GM18868 (cell line): ENCODE measurements at regions not wholly inside any gene's neighbourhood (a gene's known extent, or its start where the extent isn't known, plus 50 kb on each side); places are given as distances from the start of the nearest gene placed in this dataset.

Experiments used
- ATAC-seq: cut with Tn5 transposase; IDR thresholded peaks from one replicate; pipeline ENCODE4 v1.9.1; 2021; ENCODE audit warnings: mild to moderate bottlenecking, moderate library complexity; ENCODE audit not compliant: unreplicated experiment

DNA sequence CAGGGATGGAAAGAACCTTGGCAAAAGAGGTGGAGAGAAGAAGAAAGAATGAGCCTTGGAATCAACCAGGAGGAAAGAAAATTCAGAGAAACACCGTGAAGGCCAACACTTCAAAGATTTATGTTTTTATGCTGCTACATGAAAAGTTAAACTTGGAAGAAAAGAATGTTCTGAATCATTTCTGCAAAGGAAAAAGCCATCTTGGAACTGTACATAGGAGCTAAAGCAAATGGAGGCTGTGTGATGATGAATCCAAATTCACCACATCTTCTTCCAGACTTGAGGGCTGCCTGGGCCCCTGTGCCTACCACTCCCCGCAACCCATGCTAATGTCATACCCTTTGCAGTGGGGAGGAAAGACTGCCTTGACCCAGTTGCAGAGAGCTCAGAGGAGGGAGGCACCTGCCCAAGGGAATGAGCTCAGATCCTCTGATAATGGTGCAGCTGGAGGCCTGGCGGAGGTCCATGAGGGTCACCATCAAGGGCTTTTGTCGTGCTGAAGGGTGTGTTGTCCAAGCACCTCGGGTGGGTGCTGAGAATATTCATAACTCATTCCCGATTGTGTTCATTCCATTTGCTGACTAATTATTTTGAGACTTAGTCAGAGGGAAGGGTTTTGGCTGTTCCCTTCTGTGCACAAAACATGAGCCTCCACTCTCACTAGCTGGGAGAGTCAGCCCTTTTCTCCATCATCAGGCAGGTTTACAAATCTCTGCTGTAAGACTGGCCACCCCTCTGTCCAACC, 245.8 kb upstream of the JAG1 start:
- ATAC-seq = no peak

GRCh38 chr20:10920396-10920795, 246.6 kb upstream of the JAG1 start:
- no peak for ATAC-seq

DNA sequence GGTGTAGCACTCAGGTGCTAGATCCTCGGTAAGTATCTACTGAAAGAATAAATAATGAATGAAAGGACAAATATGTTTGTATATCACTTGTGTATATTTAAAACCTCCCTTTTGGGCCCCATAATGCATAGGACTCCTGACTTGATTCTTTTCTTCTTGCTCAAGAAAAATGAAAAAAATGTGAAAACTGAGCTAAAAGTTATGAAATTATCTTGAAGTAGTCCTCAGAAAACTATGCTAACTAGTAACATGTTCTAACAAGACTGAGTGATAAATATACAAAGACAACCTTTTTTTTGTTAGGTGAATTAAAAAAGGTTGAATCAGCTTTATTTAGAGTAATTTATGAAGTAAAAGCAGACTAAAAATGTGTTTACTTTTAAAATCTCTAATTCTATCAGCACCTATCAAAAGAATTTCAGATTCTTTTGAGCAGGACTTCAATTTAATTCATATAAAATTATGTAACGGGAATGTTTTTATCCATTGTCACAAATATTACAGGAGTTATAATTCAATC, 247.8 kb upstream of the JAG1 start:
- no peak for ATAC-seq

GRCh38 chr20:10922506-10922905, 248.7 kb upstream of the JAG1 start:
- ATAC-seq = no peak

DNA sequence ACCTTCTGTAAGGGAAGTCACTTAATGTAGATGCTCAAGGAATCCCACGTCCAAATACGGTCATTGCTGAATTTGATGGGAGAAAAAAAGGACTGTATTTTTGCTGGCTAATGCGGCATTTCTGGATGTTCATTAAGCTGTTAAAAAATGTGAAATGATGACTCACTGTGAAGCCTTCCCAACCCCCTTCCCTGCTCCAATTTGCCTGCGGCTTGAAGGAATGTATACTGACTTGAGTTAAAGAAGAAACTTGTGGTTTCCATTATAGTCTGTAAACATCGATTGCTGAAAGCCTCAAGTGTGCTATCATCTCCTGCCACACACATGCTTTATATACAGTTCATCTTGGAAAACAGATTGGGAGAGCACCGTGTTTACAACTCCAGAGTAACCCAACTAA, 249.1 kb upstream of the JAG1 start:
- ATAC-seq = no peak

DNA sequence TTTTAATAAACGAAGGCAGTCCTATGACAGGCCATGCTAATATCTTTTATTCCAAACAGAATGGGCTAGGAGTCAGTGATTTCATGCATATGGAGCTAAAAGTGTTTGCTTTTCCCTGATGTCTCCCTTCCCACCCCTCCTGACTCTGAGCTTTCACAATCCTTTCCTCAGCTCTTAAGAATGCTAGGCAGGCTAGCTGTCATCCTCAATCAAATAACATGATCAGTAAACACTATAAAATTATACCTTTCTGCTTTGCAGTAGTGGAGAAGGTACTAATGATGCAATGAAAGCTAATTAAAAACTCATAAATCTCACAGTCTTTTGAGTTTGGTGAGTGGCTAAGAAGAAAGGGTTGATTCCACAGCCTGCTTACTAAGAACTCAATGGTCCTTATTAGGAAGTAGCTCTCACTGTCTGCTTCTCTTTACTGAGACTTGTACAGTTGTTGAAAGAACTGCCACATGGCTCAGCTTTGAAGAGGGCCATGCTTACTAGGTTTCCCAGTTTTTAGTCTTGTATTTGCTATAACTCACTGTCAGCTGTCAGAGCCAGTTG, 250.9 kb upstream of the JAG1 start:
- no peak for ATAC-seq

GRCh38 chr20:10925767-10926166, 252.0 kb upstream of the JAG1 start:
- no peak for ATAC-seq

- ATAC-seq = no peak
These were observed 253.3 kb upstream of the JAG1 start for GRCh38 chr20:10927011-10927583.

DNA sequence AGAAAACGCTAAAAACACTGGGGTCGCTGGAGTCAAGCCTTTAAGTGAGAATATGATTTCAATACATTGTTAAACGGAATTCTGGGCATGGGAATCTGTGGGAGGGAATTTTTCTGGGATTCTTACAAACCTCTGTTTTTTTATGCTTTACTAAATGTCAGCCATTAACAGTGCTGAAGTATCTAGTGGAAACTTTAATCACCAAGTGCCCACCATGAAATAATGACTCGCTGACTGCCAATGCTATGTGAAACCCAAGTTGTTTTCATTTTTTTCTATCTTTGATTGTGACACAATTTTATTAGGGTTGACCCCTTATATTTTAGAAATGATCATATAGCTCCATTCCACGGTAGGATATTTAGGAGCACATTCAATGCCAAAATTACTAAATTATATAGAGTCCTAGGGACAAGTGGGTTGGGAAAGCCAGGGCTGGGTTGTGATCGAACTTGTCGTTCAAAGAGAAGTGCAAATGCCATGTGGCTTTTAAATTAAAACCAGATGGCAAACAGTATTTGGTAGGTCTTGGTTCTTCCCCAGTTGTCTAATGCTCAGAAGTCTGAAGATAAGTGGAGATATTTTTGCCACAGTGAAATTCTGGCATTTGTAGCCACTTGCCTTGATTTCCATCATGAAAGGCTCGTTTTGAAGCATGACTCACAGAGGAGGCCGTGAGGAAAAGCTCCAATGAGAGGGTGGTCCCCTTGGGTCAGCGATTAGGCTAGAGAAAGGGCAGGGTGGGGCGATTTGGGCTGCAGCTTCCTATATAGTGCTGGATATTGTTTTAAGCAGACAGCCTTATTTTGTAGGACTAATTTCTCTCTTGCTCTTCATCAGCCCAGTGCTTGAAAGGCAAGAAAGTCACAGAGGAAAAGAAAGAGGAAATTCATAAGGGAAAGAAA, 254.4 kb upstream of the JAG1 start:
- ATAC-seq = no peak

- ATAC-seq = no peak
These were observed 255.1 kb upstream of the JAG1 start for GRCh38 chr20:10928841-10929421.

- ATAC-seq = no peak
These were observed 262.0 kb upstream of the JAG1 start for GRCh38 chr20:10935658-10936402.

DNA sequence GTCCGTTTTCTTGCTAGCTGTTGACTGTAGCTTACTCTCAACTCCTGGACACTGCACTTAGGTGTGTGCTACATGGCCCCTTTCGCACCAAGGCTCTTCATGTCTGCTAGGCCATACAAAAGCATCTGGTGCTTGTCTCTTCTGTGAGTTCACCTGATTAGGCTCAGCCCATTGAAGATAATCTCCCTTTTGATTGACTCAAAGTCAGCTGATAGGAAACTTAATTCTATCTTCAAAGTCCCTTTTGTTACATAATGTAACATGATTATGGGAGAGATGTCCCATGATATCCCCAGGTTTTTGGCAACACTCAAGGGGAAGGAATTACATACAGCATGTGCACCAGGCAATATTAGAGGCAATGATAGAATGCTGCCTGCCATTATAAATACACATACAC, 263.0 kb upstream of the JAG1 start:
- no peak for ATAC-seq

DNA sequence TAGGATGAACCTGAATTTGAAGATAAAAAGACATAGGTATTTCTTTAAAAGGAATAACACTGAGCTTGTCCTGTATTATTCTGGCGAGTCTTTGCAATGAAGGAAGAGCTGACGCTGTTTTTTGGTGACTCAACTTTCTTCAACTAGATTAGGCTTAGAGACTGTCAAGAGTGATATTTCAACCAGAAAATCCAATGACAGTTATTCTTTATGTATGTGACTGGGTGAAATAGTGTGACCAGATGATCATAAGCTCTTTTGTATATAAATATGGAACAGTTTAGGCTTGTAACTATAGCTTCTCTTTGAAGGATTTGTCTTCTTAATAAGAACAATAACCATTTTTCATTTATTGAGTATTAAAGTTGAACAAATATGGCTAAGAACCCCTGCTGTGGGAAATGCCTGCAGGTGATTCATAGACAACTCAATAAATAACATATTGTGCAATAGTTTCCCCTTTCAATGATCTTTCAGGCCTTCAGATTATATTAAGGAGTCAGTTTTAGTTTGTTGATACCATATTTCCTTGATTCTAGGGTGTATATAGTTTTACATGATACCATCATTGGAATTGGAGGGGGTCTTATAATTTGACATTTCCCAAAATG, 265.6 kb upstream of the JAG1 start:
- ATAC-seq = no peak

DNA sequence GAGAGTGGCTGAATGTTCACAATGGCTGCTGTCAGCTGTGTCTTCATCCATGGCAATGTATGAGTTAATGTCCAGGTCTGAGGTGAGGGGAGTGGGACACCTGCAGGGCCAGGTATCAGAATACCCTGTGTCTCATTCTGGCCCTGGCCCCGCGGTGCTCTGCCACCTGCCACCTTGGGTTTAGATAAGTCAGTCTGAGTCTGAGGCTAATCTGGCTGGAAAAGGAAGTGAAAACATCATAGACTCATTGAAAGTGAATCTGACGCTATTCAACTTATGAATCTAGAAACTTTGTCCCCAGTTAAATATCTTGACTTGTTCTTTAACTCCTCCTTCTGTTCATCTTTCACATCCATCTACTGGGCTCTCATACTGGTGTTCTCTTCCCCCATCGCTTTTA, 267.1 kb upstream of the JAG1 start:
- peak; percentile 98 for ATAC-seq

- no peak for ATAC-seq
These were observed 270.0 kb upstream of the JAG1 start for GRCh38 chr20:10943686-10944265.

DNA sequence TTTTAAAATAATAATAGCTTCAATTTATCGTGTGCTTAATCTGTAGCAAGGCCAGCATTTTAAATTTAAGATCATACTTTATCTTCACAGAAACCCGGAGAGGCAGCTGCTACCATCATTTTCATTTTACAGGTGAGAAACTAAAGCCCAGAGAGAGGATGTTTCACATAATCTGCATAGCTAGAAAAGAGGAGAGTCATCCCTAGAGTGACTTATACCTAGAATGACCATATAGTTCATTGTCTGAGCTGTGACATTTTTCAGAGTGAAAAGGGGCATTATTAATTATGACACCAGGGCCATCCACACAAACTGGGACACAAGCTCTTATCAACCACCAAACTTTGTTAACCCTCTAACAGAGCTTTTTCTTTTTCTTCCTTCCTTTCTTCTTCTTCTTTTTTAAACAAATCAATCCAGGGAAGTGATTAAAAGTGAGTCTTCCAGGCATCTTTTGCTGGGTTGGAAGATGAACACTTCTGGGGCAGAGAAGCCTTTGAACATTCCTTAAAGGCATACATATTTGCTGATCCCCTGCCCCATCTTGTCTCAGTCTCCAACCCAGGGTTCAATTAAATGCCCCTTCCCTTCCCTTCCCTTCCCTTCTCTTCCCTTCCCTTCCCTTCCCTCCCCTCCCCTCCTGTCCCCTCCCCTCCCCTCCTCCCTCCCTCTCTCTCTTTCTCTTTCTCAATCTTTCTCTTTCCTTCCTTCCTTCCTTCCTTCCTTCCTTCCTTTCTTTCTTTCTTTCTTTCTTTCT, 272.5 kb upstream of the JAG1 start:
- ATAC-seq = no peak

- no peak for ATAC-seq
These were observed 273.9 kb upstream of the JAG1 start for GRCh38 chr20:10947726-10948125.

DNA sequence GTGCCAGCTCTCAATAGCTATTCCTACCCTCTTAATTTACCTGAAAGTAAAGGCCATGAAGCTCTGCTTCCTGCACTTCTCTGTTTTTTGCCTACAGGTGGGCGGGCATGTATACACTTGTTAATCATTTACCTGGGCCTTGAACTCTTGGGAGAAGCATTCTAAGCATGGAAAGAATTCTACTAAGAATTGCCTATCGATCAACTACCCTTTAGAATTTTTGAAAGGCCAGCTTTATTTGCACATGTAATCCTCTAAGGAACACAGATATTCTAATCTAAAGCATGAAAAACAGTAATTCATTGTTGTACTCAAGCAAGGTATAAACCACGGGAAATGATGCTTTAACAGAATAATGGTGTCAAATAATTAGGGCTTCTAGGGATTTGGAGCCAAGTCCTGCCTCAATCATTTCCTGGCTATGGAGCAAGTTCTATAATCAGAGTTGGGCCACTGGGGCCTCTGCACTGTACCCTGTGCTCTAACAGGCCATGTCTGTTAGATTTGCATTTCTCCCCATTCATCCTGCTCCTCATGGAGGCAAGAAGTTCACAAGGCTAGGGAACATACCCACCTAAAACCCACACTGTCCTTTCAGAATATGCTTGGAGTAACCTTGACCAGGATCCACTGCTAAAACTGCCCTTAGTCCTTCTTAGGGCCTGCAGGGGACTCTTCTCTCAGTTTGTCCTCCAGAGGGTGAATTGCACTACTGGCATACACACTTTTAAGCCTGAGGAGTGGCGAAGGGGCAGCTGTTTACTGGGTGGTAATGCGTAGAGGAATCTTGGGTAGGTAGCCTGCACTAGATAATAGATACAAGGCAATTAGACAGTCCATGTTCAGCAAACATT, 276.4 kb upstream of the JAG1 start:
- no peak for ATAC-seq
